SJSA1 (cell line): ENCODE measurements at regions not wholly inside any gene's neighbourhood (a gene's known extent, or its start where the extent isn't known, plus 50 kb on each side); places are given as distances from the start of the nearest gene placed in this dataset.
A peak's percentile ranks its signal among the peaks of the same experiment; 100 is the strongest.
"Not testable (repeated sequence)": the region's sequence is repeated elsewhere in the genome, so short reads cannot be mapped to it uniquely, and the experiment has no call there.

ENCODE experiments used
- DNase-seq, 2 experiments: peaks; one replicate each; pipeline ENCODE4 v3.0.0-alpha.2; 2015 to 2020; ENCODE audit warnings: low spot score in 2 of 2, low read depth in 1 of 2
- H3K27ac ChIP-seq: fragments of 250-450 bp; sonication (Bioruptor Pico); 2 replicates; pipeline ENCODE4 v1.5.1; 2020; ENCODE audit warnings: mild to moderate bottlenecking, moderate library complexity
- H3K27me3 ChIP-seq: fragments of 250-450 bp; sonication (Bioruptor Pico); replicated peaks from 2 replicates; pipeline ENCODE4 v1.5.1; 2020; ENCODE audit warnings: mild to moderate bottlenecking, moderate library complexity
- H3K36me3 ChIP-seq: fragments of 250-450 bp; sonication (Bioruptor Pico); 2 replicates; pipeline ENCODE4 v1.5.1; 2020; ENCODE audit warnings: mild to moderate bottlenecking
- H3K4me1 ChIP-seq: fragments of 250-450 bp; sonication (Bioruptor Pico); replicated peaks from 2 replicates; pipeline ENCODE4 v1.6.1; 2021; ENCODE audit warnings: mild to moderate bottlenecking
- H3K4me3 ChIP-seq: fragments of 250-450 bp; sonication (Bioruptor Pico); 2 replicates; pipeline ENCODE4 v1.5.1; 2020; ENCODE audit warnings: mild to moderate bottlenecking
- H3K9me3 ChIP-seq: fragments of 250-450 bp; sonication (Bioruptor Pico); replicated peaks from 2 replicates; pipeline ENCODE4 v1.5.1; 2020; ENCODE audit warnings: mild to moderate bottlenecking

DNA sequence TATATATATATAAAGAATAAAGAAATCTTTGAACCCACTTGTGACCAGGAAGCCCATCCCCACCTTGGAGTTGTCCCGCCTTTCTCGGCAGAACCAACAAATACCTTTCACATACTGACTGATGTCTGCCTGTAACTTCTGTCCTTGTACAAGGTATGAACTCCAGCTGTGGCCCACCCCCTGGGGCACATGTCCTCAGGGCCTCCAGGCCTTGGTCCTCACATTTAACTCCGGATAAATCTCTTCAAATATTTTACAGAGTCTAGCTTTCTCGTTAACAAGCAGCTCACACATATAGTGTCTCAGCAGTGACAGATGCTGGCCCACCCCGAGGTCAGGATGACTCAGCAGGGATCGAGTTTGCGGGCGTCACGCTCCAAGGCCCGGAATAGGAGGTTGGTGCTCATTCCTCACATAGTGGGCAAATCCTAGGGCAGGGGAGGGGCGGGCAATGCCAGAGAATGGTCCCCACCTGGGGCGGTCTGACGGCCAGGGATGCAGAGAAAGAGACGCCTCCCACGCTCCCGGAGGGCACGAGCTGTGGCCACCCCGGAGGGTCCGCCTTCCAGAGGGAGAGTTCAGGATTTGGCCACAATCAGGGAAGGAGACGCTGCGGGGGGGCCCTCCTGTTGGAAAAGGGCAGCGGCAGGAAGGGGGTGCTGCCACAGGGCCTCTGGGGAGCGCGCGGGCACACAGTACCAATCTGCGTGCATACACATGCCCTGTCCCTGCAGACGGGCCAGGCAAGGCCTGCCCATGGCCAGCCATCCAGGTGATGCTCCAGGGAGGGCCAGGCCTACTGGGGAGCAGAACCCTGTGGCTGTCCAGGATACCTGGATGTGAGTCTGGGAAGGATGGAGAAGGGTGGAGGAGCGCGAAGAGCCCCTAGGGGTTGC lies 87.8 kb upstream of the METTL9 start:
- Histone ChIP-seq H3K27ac (peak overlapping the region; percentile 51), H3K4me1 (peaks cover 28% of the 10 kb centered on the region), H3K36me3 (peaks cover 64% of the 10 kb centered on the region)
- not testable (repeated sequence) for H3K27me3 ChIP-seq, H3K4me3 ChIP-seq, H3K9me3 ChIP-seq
- peak; percentile 92 to 97 for DNase-seq

DNA sequence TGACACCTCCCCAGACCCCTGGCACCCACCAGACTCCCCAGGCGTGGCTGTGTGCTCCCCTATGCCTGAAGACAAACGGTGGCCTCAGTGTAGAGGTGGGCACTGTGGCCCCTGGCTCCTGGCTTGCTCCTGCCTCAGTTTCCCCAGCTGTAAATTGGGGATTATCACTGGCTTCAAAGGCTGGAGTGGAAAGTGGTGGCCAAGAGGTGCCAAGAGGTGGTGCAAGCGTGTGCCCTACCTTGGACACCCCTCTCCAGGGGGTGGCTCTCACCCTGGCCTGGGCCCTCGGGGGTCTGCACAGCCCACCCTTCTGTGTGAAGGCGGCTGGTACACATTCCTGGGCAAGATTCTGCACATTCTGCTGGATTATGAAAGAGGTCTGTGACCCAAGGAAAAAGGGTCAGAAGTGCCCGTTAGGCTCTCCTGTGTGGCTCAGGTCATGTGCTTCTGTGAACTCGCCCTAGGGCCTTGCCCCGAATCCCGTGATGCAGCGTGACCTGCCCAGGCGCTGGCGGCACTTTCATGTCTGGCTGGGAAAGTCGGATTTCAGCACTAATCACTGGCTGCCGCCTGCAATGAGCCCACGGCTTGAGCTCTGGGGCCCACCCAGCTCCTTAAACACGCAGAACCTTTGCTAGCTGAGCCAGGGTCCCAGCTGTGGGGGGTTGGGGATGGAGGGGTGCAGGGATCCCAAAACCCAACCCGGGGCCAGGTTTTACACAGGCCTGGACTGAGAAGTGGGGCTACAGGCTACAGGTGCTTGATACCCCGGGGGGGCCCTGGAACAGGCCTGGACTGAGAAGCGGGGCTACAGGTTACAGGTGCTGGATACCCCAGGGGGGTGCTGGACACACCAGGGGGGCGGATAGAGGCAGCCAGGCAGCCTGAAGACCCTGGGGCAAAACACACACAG lies 86.8 kb upstream of the METTL9 start:
- H3K4me1 ChIP-seq = peaks cover 32% of the 10 kb centered on the region
- DNase-seq = peak in 1 of 2 experiments; percentile 47
- H3K9me3 ChIP-seq, H3K27me3 ChIP-seq, H3K4me3 ChIP-seq: not testable (repeated sequence)
- peak overlapping the region; percentile 51 for H3K27ac ChIP-seq
- peaks cover 61% of the 10 kb centered on the region for H3K36me3 ChIP-seq

DNA sequence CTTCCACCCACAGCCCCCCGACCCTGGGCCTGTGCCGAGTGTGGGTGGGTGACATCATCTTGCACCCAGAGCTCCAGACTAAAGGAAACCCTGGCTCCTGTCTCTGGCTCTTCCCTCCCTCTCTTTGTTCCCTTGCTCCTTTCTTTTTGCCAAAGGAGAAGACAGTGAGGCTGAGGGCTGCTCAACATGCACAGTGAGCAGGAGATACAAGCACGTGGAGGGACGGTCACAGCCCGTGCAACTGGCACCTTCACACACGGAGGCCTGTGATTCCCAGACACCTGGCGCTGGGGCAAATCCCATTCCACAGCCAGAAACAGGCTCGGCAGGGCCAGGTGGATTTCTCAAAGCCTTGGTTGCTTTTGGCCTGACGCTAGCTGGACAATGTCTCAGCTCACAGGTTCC lies 86.0 kb upstream of the METTL9 start:
- peak in 1 of 2 experiments; percentile 48 for DNase-seq
- peaks cover 59% of the 10 kb centered on the region for H3K36me3 ChIP-seq
- peaks cover 37% of the 10 kb centered on the region for H3K4me1 ChIP-seq
- H3K4me3 ChIP-seq, H3K27ac ChIP-seq, H3K27me3 ChIP-seq, H3K9me3 ChIP-seq: not testable (repeated sequence)

DNA sequence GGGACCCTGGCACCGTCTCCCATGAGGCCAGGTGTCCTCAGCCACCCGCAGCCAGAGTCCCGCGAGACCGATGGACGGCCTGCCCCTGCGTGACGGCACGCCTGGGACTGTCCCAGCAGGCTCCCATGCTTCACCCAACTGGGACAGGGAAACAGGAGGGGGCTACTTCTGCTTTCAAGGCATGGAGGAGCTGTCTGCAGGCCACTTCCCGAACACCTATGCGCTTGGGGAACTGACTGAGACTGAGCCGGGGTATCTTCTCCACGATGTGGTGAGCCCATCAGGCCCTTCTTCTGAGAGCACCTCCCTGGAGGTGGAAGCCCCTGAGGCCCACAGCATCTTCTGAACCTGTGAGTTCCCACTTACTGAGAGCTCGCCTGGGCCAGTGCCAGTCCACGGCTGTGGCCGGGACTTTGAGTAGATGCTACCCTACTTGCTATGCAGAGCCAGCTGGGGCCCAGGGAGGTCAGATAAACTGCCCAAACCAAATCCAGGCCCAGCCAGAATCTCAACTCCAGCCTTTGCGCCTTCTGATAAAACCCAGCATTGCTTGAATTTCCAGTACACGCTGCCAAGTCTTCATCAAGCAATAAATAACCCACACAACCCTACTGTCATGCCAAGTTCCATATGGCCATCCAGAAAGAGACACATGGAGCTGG lies 85.4 kb upstream of the METTL9 start:
- peaks cover 38% of the 10 kb centered on the region for H3K4me1 ChIP-seq
- H3K4me3 ChIP-seq, H3K27ac ChIP-seq, H3K9me3 ChIP-seq, H3K27me3 ChIP-seq: not testable (repeated sequence)
- H3K36me3 ChIP-seq = peaks cover 55% of the 10 kb centered on the region
- peak in 1 of 2 experiments; percentile 43 for DNase-seq

DNA sequence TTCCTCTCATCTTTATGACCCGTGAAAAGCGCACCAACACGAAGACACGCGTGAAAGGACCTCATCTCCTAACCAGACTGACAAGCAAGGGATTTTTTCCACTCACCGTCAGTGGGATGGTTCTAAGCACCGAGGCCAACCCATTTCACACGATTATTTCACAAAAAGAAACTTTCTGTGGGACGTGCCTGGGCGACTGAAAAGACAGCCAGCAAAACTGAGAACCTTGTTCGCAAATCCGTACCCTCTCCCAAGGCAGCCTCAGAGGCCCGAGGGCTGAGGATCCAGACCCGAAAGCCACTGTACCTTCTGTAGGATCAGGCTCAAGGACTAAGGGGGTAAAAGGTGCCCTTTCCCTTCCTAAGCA lies 84.9 kb upstream of the METTL9 start:
- Histone ChIP-seq H3K36me3 (peaks cover 55% of the 10 kb centered on the region), H3K4me1 (peaks cover 38% of the 10 kb centered on the region)
- not testable (repeated sequence) for H3K27me3 ChIP-seq, DNase-seq, H3K9me3 ChIP-seq, H3K4me3 ChIP-seq, H3K27ac ChIP-seq

DNA sequence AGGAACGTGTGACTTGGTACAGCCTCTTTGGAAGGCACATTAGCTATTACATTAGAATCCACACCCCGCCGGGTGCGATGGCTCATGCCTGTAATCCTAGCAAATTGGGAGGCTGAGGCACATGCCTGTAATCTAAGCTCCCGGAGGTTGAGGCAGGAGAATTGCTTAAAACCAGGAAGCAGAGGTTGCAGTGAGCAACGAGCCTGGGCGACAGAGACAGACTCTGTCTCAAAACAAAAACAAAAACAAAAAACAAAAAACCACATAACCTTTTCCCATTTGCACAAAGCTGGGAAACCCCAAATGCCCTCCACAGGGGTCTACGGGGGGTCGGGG lies 82.7 kb upstream of the METTL9 start:
- H3K27ac ChIP-seq, H3K9me3 ChIP-seq, H3K4me3 ChIP-seq, DNase-seq, H3K27me3 ChIP-seq: not testable (repeated sequence)
- Histone ChIP-seq H3K4me1 (peaks cover 39% of the 10 kb centered on the region), H3K36me3 (peaks cover 45% of the 10 kb centered on the region)

DNA sequence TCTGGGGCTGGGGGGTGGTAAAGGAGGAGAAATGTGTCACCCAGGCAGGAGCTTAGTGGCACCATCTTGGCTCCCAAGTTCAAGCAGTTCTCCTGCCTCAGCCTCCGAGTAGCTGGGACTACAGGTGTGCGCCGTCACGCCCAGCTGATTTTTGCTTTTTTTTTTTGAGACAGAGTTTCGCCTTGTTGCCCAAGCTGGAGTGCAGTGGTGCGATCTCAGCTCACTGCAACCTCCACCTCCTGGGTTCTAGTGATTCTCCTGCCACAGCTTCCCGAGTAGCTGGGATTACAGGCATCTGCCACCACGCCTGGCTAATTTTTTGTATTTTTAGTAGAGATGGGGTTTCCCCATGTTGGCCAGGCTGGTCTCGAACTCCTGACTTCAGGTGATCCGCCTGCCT lies 82.1 kb upstream of the METTL9 start:
- peaks cover 39% of the 10 kb centered on the region for H3K36me3 ChIP-seq
- peaks cover 37% of the 10 kb centered on the region for H3K4me1 ChIP-seq
- not testable (repeated sequence) for H3K9me3 ChIP-seq, H3K27me3 ChIP-seq, DNase-seq, H3K4me3 ChIP-seq
- peak overlapping the region; percentile 69 for H3K27ac ChIP-seq

DNA sequence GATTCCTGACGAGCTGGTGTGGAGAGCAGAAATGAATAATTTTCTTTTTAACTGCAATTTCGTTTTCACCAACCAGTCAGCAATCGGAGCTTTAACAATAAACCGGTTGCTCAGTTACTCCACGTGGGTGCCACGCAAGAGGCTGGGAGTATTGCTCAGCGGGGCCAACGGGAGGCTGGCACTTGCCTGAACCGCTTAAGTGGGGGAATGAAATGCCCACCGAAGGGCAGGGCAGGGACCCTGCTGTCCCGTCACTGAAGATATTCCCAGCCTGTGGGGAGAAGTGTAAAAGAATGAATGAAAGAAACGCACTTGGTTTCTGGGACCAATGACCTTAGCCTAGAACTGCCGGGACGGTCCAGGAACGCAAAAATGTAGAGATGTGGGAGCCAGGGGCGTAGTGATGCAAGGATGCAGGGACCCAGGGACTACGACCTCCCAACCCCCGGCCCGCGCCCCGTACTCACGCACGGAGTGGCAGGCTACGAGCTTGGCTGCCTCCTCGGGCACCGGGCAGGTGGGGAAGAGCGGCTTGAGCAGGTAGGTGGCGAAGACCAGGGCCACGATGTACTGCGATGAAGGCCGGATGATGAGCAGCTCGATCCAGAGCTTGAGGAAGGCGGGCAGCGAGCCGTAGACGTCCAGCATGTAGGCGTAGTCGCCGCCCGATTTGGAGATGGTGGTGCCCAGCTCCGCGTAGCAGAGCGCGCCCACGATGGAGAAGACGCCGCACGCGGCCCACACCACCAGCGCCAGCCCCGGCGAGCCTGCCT lies 79.8 kb upstream of the METTL9 start:
- peak in 1 of 2 experiments; percentile 49 for DNase-seq
- not testable (repeated sequence) for H3K27me3 ChIP-seq, H3K9me3 ChIP-seq
- Histone ChIP-seq H3K36me3 (peaks cover 24% of the 10 kb centered on the region), H3K27ac (peak overlapping the region; percentile 96), H3K4me3 (peak overlapping the region; percentile 61), H3K4me1 (peaks cover 32% of the 10 kb centered on the region)

DNA sequence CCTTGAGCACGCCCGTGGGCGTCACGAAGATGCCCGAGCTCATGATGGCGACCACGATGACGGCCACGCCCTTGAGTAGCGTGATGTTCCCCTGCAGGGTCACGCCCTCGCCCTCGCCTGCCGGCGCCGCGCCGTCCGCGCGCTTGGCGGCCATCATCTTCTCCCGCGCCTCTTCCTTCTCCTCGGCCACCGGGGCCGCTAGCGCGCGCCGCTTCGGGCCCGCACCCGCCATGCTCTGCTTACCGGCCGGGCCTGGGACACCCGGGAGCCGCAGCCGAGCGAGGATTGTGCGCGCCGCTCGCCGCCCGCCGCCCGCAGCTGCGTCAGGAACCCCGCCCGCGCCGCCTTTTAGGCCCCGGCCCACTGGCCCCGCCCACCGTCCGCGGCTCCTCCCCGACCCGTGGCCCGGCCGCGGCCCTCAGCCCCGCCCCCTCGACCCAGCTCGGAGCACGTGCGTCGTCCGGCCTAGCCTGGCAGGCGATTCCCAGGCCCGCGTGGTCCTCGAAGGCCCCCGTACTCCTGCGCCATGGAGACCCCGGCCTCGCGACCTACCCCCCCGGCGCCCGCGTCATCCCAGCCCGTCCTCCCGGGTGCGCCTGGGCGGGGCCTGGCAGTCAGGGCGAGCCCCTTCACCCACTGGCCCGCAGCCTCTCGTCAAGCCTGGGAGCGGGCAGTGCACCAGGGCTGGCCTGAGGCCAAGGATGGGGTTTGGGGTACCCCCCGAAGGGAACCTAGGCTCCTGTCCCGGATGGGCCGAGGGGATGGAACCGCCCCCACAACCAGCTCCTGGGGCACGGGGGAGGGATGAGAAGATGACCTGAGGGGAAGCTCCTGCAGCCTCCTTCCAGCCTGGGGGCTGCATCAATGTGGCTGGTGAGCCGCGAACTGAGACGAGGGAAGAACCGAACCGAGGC lies 79.0 kb upstream of the METTL9 start:
- Histone ChIP-seq H3K27ac (peak overlapping the region; percentile 96), H3K36me3 (peaks cover 24% of the 10 kb centered on the region), H3K4me3 (peak overlapping the region; percentile 61), H3K4me1 (peaks cover 32% of the 10 kb centered on the region)
- H3K9me3 ChIP-seq, H3K27me3 ChIP-seq: not testable (repeated sequence)
- DNase-seq = peak; percentile 99

DNA sequence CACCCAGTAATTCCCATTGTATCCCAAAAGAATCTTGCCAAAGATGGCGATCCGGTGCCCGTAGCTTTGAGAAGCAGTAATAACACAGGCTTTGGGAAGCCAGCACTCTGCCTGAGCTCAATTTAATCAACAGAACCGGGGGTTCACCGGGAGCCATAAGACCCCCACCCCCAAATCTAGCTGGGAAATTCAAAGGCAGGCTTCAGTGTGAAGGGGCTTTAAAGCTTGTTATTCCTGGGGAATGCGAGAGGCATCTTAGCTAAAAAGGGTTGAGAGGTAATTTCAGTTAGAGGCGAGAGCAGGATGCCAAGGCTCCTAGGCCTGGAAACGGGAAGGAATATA lies 78.4 kb upstream of the METTL9 start:
- not testable (repeated sequence) for H3K27me3 ChIP-seq, H3K9me3 ChIP-seq, H3K4me3 ChIP-seq
- peaks cover 22% of the 10 kb centered on the region for H3K36me3 ChIP-seq
- peak in 1 of 2 experiments; percentile 55 for DNase-seq
- peaks cover 32% of the 10 kb centered on the region for H3K4me1 ChIP-seq
- peak overlapping the region; percentile 96 for H3K27ac ChIP-seq

DNA sequence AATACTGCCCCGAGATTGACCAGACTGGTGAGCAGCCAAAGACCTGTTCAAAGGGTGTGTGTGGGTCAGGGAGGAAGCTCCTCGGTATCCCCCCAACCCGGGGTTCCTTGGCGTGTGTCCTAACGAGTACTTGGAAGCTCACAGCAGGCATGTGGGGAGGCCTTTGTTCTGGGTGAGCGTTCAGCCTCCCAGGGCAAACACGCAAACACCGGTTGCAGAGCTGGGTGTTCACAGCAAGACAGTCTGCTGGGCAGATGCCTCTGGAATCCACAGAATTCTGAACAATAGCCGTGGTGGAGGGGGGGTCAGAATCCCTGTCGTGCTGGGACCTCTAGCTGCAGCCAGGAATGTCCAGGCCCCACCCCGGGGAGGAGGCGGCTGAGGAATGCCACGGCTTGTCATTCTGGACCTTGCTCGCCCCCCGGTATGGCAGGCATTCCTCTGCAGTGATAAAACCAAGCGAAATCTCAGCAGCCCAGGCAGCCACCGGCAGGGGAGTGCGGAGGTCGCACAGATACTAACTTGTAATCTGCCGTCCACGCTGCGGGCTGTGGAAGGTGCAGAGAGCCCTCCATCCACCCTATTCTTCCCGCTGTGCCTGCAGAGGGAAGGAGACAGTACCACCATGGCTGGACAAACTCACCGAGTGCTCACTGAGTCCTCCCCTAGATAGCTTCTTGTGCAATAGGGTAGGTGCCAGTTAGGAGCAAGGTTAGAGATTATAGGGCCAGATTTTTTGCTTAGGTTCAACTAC lies 77.8 kb upstream of the METTL9 start:
- peak; percentile 96 to 99 for DNase-seq
- H3K9me3 ChIP-seq, H3K27me3 ChIP-seq, H3K4me3 ChIP-seq: not testable (repeated sequence)
- Histone ChIP-seq H3K4me1 (peaks cover 29% of the 10 kb centered on the region), H3K27ac (peak overlapping the region; percentile 96), H3K36me3 (peaks cover 19% of the 10 kb centered on the region)

DNA sequence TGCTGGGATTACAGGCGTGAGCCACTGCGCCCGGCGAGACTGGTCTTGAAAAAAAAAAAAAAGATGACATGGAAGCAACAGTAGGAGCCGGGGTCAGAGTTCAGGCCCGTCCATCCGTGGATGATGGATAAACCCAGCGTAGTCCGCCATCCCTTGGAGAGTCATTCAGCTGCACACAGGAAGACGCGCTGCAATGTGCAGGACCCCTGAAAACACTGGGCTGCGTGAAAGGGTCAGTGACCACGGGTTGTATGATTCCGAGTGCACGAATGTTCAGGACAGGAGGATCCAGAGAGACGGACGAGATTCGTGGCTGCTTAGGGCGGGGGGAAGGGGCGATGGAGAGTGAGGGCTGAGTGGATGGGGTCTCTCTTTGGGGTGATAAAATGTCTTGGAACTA lies 76.5 kb upstream of the METTL9 start:
- DNase-seq, H3K9me3 ChIP-seq: not testable (repeated sequence)
- H3K4me1 ChIP-seq = peaks cover 25% of the 10 kb centered on the region

More for the DNA sequence above, 76.5 kb upstream of the METTL9 start:
- peaks cover 16% of the 10 kb centered on the region for H3K36me3 ChIP-seq
- H3K27ac ChIP-seq, H3K4me3 ChIP-seq, H3K27me3 ChIP-seq: not testable (repeated sequence)
